BJ (cell line): ENCODE measurements at regions not wholly inside any gene's neighbourhood (a gene's known extent, or its start where the extent isn't known, plus 50 kb on each side); places are given as distances from the start of the nearest gene placed in this dataset.

Experiments
- CTCF ChIA-PET: fragments of 350-600 bp; formaldehyde crosslinking; extraction: SDS; loops from one replicate; lab custom pipeline; 2021; ENCODE audit warnings: antibody characterized with exemption, inconsistent platforms; lab: Yijun Ruan, JAX
- POLR2A ChIA-PET: fragments of 300-600 bp; sonication (Branson Sonifier 250); formaldehyde crosslinking; extraction: SDS; loops from one replicate; lab custom pipeline; 2021; ENCODE audit warnings: antibody characterized with exemption; lab: Charles Lee
- DNase-seq: peaks from one replicate; pipeline ENCODE4 v3.0.0-alpha.2; 2011; ENCODE audit warnings: low read depth
- H3K27me3 ChIP-seq: 2 replicates; pipeline ENCODE4 v1.6.0; 2011; ENCODE audit warnings: low read length; ENCODE audit not compliant: control insufficient read depth, insufficient read depth
- H3K36me3 ChIP-seq: 2 replicates; pipeline ENCODE4 v1.5.1; 2011; ENCODE audit warnings: low read length; ENCODE audit not compliant: control insufficient read depth, insufficient read depth
- H3K4me3 ChIP-seq: 2 replicates; pipeline ENCODE4 v1.5.1; 2011; ENCODE audit warnings: low read depth, mild to moderate bottlenecking, control low read depth, low read length
- TF ChIP-seq, protein P1 (sequence below): IDR thresholded peaks from 2 replicates; pipeline ENCODE4 v1.5.1; 2011; ENCODE audit warnings: low read depth, mild to moderate bottlenecking, control low read depth, inconsistent platforms, low read length, moderate library complexity; ENCODE audit not compliant: insufficient read depth

DNA sequence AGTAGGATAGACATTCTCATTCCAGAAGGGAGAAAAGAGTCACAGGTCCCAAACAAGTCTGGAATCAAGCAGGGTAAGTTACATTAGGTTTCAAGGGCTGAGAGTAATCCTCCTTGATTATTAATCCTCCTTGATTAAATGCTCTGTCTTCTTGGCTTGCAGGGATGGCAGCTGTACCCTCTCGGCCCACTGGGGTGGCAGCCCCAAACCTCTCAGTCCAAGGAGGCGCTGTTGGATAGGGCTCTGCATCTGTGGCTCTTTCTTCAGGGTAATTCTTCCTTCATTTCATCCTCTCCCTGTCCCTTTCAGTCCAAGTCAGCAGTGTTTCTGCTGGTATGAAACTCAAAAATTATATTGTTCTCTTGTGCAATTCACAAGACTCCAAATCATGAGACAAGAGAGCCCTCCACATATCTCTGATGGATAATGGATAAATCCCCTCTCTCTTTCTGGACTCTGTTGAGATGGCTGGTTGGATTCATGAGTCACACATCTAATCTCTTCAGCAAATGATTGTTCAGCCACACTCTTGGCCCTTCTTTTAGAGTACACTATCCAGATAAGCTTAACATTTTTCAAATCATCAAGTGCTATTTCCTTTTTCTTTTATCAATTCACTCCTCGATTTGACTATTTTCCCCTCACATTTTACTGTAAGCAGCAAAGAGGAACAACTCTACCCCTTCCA, 323.7 kb upstream of the HTR2A start:
- H3K27me3 ChIP-seq, result no peaks in the 10 kb centered on the region
- ChIA-PET CTCF (no interaction called here), POLR2A (no interaction called here)
- no peaks in the 10 kb centered on the region for H3K36me3 ChIP-seq
- DNase-seq, result no peak
- TF ChIP-seq, protein P1, sequence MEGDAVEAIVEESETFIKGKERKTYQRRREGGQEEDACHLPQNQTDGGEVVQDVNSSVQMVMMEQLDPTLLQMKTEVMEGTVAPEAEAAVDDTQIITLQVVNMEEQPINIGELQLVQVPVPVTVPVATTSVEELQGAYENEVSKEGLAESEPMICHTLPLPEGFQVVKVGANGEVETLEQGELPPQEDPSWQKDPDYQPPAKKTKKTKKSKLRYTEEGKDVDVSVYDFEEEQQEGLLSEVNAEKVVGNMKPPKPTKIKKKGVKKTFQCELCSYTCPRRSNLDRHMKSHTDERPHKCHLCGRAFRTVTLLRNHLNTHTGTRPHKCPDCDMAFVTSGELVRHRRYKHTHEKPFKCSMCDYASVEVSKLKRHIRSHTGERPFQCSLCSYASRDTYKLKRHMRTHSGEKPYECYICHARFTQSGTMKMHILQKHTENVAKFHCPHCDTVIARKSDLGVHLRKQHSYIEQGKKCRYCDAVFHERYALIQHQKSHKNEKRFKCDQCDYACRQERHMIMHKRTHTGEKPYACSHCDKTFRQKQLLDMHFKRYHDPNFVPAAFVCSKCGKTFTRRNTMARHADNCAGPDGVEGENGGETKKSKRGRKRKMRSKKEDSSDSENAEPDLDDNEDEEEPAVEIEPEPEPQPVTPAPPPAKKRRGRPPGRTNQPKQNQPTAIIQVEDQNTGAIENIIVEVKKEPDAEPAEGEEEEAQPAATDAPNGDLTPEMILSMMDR, result no peak
- no peak overlapping the region for H3K4me3 ChIP-seq

DNA sequence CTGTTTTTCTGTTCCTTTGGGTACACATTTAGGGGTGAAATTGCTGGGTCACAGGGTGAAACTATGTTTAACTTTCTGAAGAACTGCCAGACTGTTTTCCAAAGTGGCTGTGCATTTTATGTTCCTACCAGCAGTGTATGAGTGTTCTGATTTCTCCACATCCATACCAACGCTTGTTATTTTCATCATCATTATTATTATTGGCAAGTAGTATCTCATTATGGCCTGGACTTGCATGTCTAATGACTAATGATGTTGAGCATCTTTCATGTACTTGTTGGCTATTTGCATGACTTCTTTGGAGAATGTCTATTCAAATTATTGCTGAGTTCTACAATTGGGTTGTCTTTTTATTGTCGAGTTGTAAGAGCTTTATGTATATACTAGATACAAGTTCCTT, 321.8 kb upstream of the HTR2A start:
- Histone ChIP-seq H3K27me3 (no peaks in the 10 kb centered on the region), H3K4me3 (no peak overlapping the region), H3K36me3 (no peaks in the 10 kb centered on the region)
- TF ChIP-seq, protein P1, result no peak
- CTCF ChIA-PET, result no interaction called here
- DNase-seq, result no peak
- POLR2A ChIA-PET, result no interaction called here

DNA sequence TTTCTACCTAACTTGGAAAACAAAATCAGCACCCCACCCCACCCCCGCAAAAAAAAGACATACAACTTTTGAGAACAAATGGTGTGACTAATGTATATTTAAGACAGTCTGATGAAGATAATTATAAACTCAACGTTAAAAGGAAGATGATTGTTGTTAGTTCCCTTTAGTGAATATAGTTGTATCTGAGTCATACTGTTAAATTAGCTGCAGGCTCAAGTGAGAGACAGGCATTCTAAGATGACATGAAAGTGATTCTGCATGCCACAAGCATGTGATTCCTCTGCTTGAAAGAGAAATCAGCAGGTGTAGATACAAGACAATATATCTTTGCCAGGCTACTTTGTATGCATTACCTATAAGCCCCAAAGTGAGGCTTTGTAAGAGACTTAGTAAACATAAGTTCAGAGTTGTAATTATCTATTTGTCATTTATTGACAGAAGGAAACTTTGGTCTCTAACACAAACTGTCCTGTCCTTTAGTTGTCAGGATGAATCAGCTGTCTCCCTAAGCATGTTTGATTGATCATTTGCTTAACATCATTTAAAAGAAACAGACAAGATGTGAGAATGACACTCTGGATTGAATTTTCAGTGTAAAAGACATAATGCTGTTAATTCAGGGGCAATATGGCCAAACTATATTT, 319.4 kb upstream of the HTR2A start:
- peak; percentile 19 for DNase-seq
- TF ChIP-seq, protein P1, result no peak
- Histone ChIP-seq H3K36me3 (no peaks in the 10 kb centered on the region), H3K27me3 (no peaks in the 10 kb centered on the region), H3K4me3 (no peak overlapping the region)
- ChIA-PET POLR2A (no interaction called here), CTCF (interaction anchor here (0.5 to 1.6 kb wide), 3 partner anchors 95 to 284 kb away, joined by 3 read pairs; no protein-coding TSS in a partner anchor)

DNA sequence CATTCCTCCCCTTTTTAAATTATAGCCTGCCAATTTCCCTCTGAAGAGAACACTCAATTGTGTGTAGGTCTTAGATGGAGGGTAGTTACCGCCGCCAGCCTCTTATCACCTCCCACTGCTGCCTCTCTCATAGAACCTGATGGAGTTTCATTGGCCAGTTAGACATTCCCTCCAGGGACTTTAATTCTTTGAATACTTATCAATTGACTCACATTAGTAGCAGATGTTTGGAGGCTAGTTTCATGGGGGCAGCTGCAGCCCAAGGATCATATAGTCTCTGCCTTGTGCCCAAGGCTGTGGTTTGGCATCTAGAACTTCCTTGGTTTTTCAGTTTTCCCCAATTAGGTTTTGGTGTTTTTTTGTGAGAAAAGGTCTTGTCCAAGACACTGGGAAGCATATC, 318.9 kb upstream of the HTR2A start:
- H3K4me3 ChIP-seq, result no peak overlapping the region
- no peaks in the 10 kb centered on the region for H3K27me3 ChIP-seq
- no peaks in the 10 kb centered on the region for H3K36me3 ChIP-seq
- peak; percentile 61 for DNase-seq
- CTCF ChIA-PET, result interaction anchor here (0.5 kb wide), 1 partner anchor 95 kb away, joined by 3 read pairs; no protein-coding TSS in a partner anchor
- POLR2A ChIA-PET, result no interaction called here
- TF ChIP-seq, protein P1, result no peak

DNA sequence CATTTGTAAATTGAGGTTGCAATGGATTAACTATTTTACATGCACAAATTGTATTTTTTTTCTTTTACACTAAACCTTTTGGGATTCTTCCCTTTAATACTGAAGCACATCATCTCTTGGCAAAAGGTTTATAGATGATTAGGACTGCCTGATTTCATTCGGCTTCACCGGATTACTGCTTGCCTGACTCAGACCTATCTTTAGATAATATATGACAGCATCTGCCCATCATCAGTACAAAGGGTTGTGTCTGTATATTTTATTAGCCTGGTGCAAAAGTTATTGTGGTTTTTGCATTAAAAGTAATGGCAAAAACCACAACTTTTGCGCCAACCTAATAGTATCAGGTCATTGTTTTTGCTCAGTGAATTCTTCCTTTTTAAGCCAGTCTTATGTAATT, 316.2 kb upstream of the HTR2A start:
- H3K27me3 ChIP-seq, result no peaks in the 10 kb centered on the region
- ChIA-PET CTCF (no interaction called here), POLR2A (no interaction called here)
- TF ChIP-seq, protein P1, result no peak
- no peak for DNase-seq
- H3K36me3 ChIP-seq, result no peaks in the 10 kb centered on the region
- H3K4me3 ChIP-seq, result no peak overlapping the region
